ENCODE measurements at regions not wholly inside any gene's neighbourhood (a gene's known extent, or its start where the extent isn't known, plus 50 kb on each side); places are given as distances from the start of the nearest gene placed in this dataset.

GRCh38 chr7:155138204-155138603 is 68.1 kb downstream of the HTR5A start:
- ATAC-seq (replicated peaks) (no peak), DNase-seq (no peak)
- Mint-ChIP-seq H3K27me3 (peaks cover 49 to 59% of the 10 kb centered on the region in 2 donors), H3K9me3 (no peaks in the 10 kb centered on the region), H3K36me3 (ENCODE audit: insufficient read depth) (peaks cover under 1% of the 10 kb centered on the region), H3K27ac (no peak overlapping the region), H3K4me1 (ENCODE audit: low read depth in 2 of 2) (no peaks in the 10 kb centered on the region), H3K4me3 (no peak overlapping the region)

GRCh38 chr7:155141562-155141961 is 71.4 kb downstream of the HTR5A start:
- Mint-ChIP-seq H3K27me3 (peaks cover 69 to 76% of the 10 kb centered on the region in 2 donors), H3K9me3 (no peaks in the 10 kb centered on the region), H3K36me3 (ENCODE audit: insufficient read depth) (peaks cover 3% of the 10 kb centered on the region), H3K4me1 (ENCODE audit: low read depth in 2 of 2) (peaks cover 0 to 1% of the 10 kb centered on the region in 2 donors), H3K27ac (no peak overlapping the region), H3K4me3 (no peak overlapping the region)
- DNase-seq, result no peak
- no peak for ATAC-seq (replicated peaks)

- DNase-seq (no peak), ATAC-seq (replicated peaks) (no peak)
- Mint-ChIP-seq H3K9me3 (no peaks in the 10 kb centered on the region), H3K27ac (no peak overlapping the region), H3K4me3 (no peak overlapping the region), H3K36me3 (ENCODE audit: insufficient read depth) (peaks cover 3% of the 10 kb centered on the region), H3K4me1 (ENCODE audit: low read depth in 2 of 2) (peaks cover 0 to 1% of the 10 kb centered on the region in 2 donors), H3K27me3 (peaks cover 65 to 72% of the 10 kb centered on the region in 2 donors)
These were observed 73.3 kb downstream of the HTR5A start for GRCh38 chr7:155143381-155143780.

GRCh38 chr7:155144371-155144770 is 74.2 kb downstream of the HTR5A start:
- DNase-seq, result no peak
- H3K36me3 Mint-ChIP-seq (ENCODE audit: insufficient read depth), result peaks cover 3% of the 10 kb centered on the region
- H3K27me3 Mint-ChIP-seq, result peaks cover 58 to 69% of the 10 kb centered on the region in 2 donors
- no peaks in the 10 kb centered on the region for H3K9me3 Mint-ChIP-seq
- no peak for ATAC-seq (replicated peaks)
- H3K27ac Mint-ChIP-seq, result no peak overlapping the region
- no peak overlapping the region for H3K4me3 Mint-ChIP-seq
- peaks cover 0 to 1% of the 10 kb centered on the region in 2 donors for H3K4me1 Mint-ChIP-seq (ENCODE audit: low read depth in 2 of 2)

GRCh38 chr7:155145477-155146255 is 75.5 kb downstream of the HTR5A start:
- Mint-ChIP-seq H3K36me3 (ENCODE audit: insufficient read depth) (peaks cover 3% of the 10 kb centered on the region), H3K9me3 (no peaks in the 10 kb centered on the region), H3K27me3 (peaks cover 49 to 60% of the 10 kb centered on the region in 2 donors), H3K4me3 (no peak overlapping the region), H3K4me1 (ENCODE audit: low read depth in 2 of 2) (peaks cover 0 to 1% of the 10 kb centered on the region in 2 donors), H3K27ac (no peak overlapping the region)
- DNase-seq (no peak), ATAC-seq (replicated peaks) (no peak)

- peaks cover 0 to 1% of the 10 kb centered on the region in 2 donors for H3K4me1 Mint-ChIP-seq (ENCODE audit: low read depth in 2 of 2)
- no peak overlapping the region for H3K27ac Mint-ChIP-seq
- H3K4me3 Mint-ChIP-seq, result no peak overlapping the region
- no peaks in the 10 kb centered on the region for H3K9me3 Mint-ChIP-seq
- H3K36me3 Mint-ChIP-seq (ENCODE audit: insufficient read depth), result peaks cover 3% of the 10 kb centered on the region
- H3K27me3 Mint-ChIP-seq, result peaks cover 34 to 51% of the 10 kb centered on the region in 2 donors
- no peak for DNase-seq
- no peak for ATAC-seq (replicated peaks)
These were observed 77.0 kb downstream of the HTR5A start for GRCh38 chr7:155147172-155147571.

- no peak overlapping the region for H3K4me3 Mint-ChIP-seq
- H3K36me3 Mint-ChIP-seq (ENCODE audit: insufficient read depth), result peaks cover 3% of the 10 kb centered on the region
- ATAC-seq (replicated peaks) (no peak), DNase-seq (no peak)
- no peak overlapping the region for H3K27ac Mint-ChIP-seq
- H3K9me3 Mint-ChIP-seq, result no peaks in the 10 kb centered on the region
- peaks cover 30 to 47% of the 10 kb centered on the region in 2 donors for H3K27me3 Mint-ChIP-seq
- H3K4me1 Mint-ChIP-seq (ENCODE audit: low read depth in 2 of 2), result peaks cover 0 to 1% of the 10 kb centered on the region in 2 donors
These were observed 77.5 kb downstream of the HTR5A start for GRCh38 chr7:155147624-155148023.

GRCh38 chr7:155153676-155154075 is 83.6 kb downstream of the HTR5A start:
- Mint-ChIP-seq H3K36me3 (ENCODE audit: insufficient read depth) (no peaks in the 10 kb centered on the region), H3K4me1 (ENCODE audit: low read depth in 2 of 2) (no peaks in the 10 kb centered on the region), H3K27me3 (peaks cover 9 to 16% of the 10 kb centered on the region in 2 donors), H3K9me3 (no peaks in the 10 kb centered on the region), H3K4me3 (no peak overlapping the region), H3K27ac (no peak overlapping the region)
- DNase-seq (no peak), ATAC-seq (replicated peaks) (no peak)

GRCh38 chr7:155154586-155154985 is 84.5 kb downstream of the HTR5A start:
- DNase-seq (no peak), ATAC-seq (replicated peaks) (no peak)
- no peaks in the 10 kb centered on the region for H3K4me1 Mint-ChIP-seq (ENCODE audit: low read depth in 2 of 2)
- H3K36me3 Mint-ChIP-seq (ENCODE audit: insufficient read depth), result no peaks in the 10 kb centered on the region
- no peak overlapping the region for H3K4me3 Mint-ChIP-seq
- H3K27ac Mint-ChIP-seq, result no peak overlapping the region
- no peaks in the 10 kb centered on the region for H3K9me3 Mint-ChIP-seq
- H3K27me3 Mint-ChIP-seq, result peaks cover 6 to 16% of the 10 kb centered on the region in 2 donors

GRCh38 chr7:155161690-155162089 is 91.6 kb downstream of the HTR5A start:
- ATAC-seq (replicated peaks) (no peak), DNase-seq (no peak)
- H3K36me3 Mint-ChIP-seq (ENCODE audit: insufficient read depth), result no peaks in the 10 kb centered on the region
- H3K4me3 Mint-ChIP-seq, result no peak overlapping the region
- H3K4me1 Mint-ChIP-seq (ENCODE audit: low read depth in 2 of 2), result peaks cover 0 to 2% of the 10 kb centered on the region in 2 donors
- H3K27me3 Mint-ChIP-seq, result peaks cover 23 to 46% of the 10 kb centered on the region in 2 donors
- H3K27ac Mint-ChIP-seq, result no peak overlapping the region
- no peaks in the 10 kb centered on the region for H3K9me3 Mint-ChIP-seq

GRCh38 chr7:155162422-155162821 is 92.3 kb downstream of the HTR5A start:
- DNase-seq (no peak), ATAC-seq (replicated peaks) (no peak)
- Mint-ChIP-seq H3K9me3 (no peaks in the 10 kb centered on the region), H3K27me3 (peaks cover 27 to 51% of the 10 kb centered on the region in 2 donors), H3K27ac (no peak overlapping the region), H3K4me3 (no peak overlapping the region), H3K4me1 (ENCODE audit: low read depth in 2 of 2) (peaks cover 0 to 2% of the 10 kb centered on the region in 2 donors), H3K36me3 (ENCODE audit: insufficient read depth) (no peaks in the 10 kb centered on the region)

GRCh38 chr7:155163696-155164095 is 93.6 kb downstream of the HTR5A start:
- H3K27me3 Mint-ChIP-seq, result peaks cover 32 to 64% of the 10 kb centered on the region in 2 donors
- H3K4me3 Mint-ChIP-seq, result no peak overlapping the region
- DNase-seq, result no peak
- peaks cover 0 to 2% of the 10 kb centered on the region in 2 donors for H3K4me1 Mint-ChIP-seq (ENCODE audit: low read depth in 2 of 2)
- ATAC-seq (replicated peaks), result no peak
- no peaks in the 10 kb centered on the region for H3K36me3 Mint-ChIP-seq (ENCODE audit: insufficient read depth)
- no peaks in the 10 kb centered on the region for H3K9me3 Mint-ChIP-seq
- no peak overlapping the region for H3K27ac Mint-ChIP-seq

- DNase-seq, result no peak
These were observed 94.2 kb downstream of the HTR5A start for GRCh38 chr7:155164316-155164715.

GRCh38 chr7:155166108-155166507 is 96.0 kb downstream of the HTR5A start:
- no peaks in the 10 kb centered on the region for H3K36me3 Mint-ChIP-seq (ENCODE audit: insufficient read depth)
- H3K27me3 Mint-ChIP-seq, result peaks cover 31 to 74% of the 10 kb centered on the region in 2 donors
- no peaks in the 10 kb centered on the region for H3K9me3 Mint-ChIP-seq
- H3K4me1 Mint-ChIP-seq (ENCODE audit: low read depth in 2 of 2), result peaks cover 0 to 2% of the 10 kb centered on the region in 2 donors
- no peak overlapping the region for H3K4me3 Mint-ChIP-seq
- DNase-seq (no peak), ATAC-seq (replicated peaks) (no peak)
- H3K27ac Mint-ChIP-seq, result no peak overlapping the region

More at GRCh38 chr7:155164316-155164715, 94.2 kb downstream of the HTR5A start:
- Mint-ChIP-seq H3K27ac (no peak overlapping the region), H3K27me3 (peaks cover 32 to 70% of the 10 kb centered on the region in 2 donors), H3K36me3 (ENCODE audit: insufficient read depth) (no peaks in the 10 kb centered on the region), H3K9me3 (no peaks in the 10 kb centered on the region), H3K4me1 (ENCODE audit: low read depth in 2 of 2) (peaks cover 0 to 2% of the 10 kb centered on the region in 2 donors), H3K4me3 (no peak overlapping the region)
- ATAC-seq (replicated peaks), result no peak
